ENCODE measurements at regions not wholly inside any gene's neighbourhood (a gene's known extent, or its start where the extent isn't known, plus 50 kb on each side); places are given as distances from the start of the nearest gene placed in this dataset.
"Not testable (repeated sequence)": the region's sequence is repeated elsewhere in the genome, so short reads cannot be mapped to it uniquely, and the experiment has no call there.

DNA sequence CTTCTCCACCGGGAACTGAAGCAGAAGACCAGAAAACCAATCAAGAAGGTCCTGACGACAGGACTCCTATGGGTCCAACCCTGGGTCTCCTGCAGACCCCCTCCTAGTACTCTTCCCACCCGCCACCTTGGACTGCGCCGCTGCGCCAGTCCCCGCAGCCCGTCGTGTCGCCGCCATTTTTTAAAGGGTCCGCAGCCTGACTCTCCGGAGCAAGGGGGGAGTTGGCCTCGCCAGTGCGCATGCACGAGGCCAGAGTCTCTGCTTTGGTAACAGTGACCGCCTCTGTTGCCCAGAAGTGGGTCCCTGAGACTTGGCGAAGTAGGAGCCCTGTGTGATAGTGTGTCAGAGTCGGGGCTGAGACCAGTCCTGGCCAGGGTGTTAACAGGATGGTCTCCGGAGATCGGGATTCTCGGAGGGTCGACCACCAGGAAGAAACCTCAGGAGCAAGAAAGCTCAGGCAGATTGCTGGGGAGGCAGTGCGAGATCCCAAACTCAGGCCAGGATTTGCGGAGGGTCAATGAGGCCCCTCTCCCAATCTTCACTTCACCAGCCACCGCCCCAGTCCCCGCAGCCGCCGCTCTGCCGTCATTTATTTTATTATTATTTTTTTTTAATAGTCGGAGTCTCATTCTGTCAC lies 612.5 kb downstream of the KCNJ18 start:
- Histone ChIP-seq H4K20me1 (no peaks in the 10 kb centered on the region), H3K27ac (no peak overlapping the region)

DNA sequence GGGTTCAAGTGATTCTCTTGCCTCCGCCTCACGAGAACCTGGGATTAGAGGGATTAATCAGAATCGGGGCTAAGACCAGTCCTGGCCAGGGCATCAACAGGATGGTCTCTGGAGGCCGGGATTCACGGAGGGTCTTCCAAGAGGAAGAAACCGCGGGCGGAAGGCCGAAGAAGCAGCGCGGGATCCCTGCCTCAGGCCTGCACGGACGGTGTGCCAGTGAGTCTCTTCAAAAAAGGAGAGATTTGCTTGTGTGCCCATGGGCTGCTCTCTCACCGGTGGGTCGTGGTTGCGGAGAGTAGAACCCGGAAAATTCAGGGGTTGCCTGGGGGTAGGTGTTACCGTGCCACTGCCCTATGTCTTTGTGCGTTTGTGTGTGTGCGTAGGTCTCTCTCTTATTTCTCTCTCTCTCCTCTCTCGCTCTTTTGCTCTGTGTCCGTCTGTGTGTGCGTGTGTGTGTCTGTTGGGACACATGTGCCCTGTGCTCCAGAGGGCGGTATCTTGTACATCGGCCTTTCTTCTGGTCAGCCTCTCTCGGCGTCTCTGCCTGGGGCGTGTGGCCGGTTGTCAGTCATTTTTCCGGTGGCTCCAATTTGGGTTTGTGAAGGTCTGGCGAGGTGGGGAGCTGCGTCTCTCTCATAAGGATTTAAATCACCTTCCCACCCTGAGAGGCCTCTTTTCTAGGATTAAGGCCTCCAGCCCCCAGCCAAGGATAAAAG lies 613.2 kb downstream of the KCNJ18 start:
- no peak for TF ChIP-seq Cebpa-rat (IDR thresholded peaks at IDR 0.05)

More for the DNA sequence above, 612.5 kb downstream of the KCNJ18 start:
- Histone ChIP-seq H3K4me3 (no peak overlapping the region), H3K4me2 (no peak overlapping the region), H3K36me3 (no peaks in the 10 kb centered on the region), H3K9ac (no peak overlapping the region), H3K9me3 (replicated peaks in 1 of 11) (peaks cover 13 to 59% (median 36%) of the 10 kb centered on the region in 11 experiments; a peak in 20 of 22 replicates), H3K27me3 (no peaks in the 10 kb centered on the region), H3K4me1 (no peaks in the 10 kb centered on the region)
- no peak for TF ChIP-seq Cebpa-rat (IDR thresholded peaks at IDR 0.05)

DNA sequence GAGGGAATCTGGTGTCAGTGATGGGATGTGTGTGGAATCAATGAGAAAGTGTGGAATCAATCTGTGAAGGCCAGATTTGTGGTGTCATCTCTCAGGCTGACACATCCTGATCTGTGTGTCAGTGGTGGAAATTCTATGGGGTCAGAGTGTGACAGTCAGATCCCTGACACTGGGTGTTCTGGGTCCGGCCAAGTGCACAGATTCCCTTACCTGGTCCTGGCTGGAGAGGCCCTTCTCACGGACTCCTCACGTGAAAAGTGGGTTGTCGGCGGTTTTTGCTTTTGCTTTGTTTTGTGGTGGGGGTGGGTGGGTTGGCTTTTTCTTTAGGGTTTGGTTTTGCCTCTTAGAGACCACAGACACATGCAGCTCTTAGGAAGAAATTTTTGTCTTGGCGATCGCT lies 618.0 kb downstream of the KCNJ18 start:
- not testable (repeated sequence) for H3K9me3 ChIP-seq (replicated peaks in 1 of 11); H3K4me2 ChIP-seq

More for the DNA sequence above, 613.2 kb downstream of the KCNJ18 start:
- no peaks in the 10 kb centered on the region for H3K36me3 ChIP-seq
- no peak overlapping the region for H3K9ac ChIP-seq
- no peak overlapping the region for H3K27ac ChIP-seq
- no peak overlapping the region for H3K4me2 ChIP-seq
- H4K20me1 ChIP-seq, result no peaks in the 10 kb centered on the region
- H3K27me3 ChIP-seq, result no peaks in the 10 kb centered on the region
- H3K4me1 ChIP-seq, result no peaks in the 10 kb centered on the region
- H3K4me3 ChIP-seq, result no peak overlapping the region
- peaks cover 11 to 52% (median 29%) of the 10 kb centered on the region in 11 experiments; a peak in 20 of 22 replicates for H3K9me3 ChIP-seq (replicated peaks in 1 of 11)

DNA sequence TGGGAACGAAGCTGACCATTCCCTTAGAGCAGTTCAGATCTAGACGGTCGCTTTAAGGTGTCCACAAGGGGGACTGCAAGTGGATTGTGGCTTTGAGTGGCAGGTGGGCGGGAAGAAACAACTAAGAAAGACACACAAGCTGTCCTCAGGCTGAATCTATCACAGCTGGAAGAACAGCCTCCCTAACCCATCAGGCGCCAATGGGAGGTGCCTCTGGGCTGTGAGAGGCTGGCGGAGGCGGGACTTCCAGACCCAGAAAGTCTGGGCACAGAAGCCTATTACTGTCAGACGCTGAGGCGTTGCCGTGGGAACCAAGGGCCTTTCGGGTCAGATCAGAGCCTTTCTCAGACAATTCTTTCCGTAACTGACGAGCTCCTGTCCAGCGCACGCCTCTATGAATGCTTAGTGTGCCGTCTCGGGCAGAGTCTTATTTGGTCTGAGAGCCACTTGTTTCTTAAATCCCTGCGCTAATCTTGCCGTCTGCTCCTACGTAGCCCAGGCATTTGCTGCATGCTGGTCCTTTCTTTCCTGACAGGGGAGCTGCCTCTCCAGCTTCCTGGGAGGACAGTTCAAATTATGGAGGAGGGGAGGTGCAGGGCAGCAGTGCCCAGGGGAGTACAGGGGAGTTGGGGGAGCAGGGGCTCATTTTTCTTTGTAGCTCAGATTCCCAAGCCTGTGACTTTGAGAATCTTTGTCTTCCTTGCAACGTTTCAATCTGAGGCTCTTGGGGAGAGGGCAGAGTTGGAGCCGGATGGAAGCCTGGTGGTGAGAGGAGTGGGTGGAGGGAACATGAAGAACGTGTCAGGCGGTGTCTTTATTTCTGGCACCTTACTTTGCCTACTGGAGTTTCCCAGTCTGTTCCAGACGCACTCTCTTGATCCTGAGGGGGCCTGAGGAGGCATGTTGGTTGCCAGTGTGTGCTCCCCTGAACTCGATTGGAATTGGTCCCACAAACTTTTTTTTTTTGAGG lies 618.7 kb downstream of the KCNJ18 start:
- no peak overlapping the region for H3K27ac ChIP-seq
- H3K4me1 ChIP-seq, result no peaks in the 10 kb centered on the region
- TF ChIP-seq Cebpa-rat (IDR thresholded peaks at IDR 0.05), result no peak
- no peak overlapping the region for H3K4me2 ChIP-seq
- H3K9ac ChIP-seq, result no peak overlapping the region
- H3K27me3 ChIP-seq, result no peaks in the 10 kb centered on the region
- no peak overlapping the region for H3K4me3 ChIP-seq
- H4K20me1 ChIP-seq, result no peaks in the 10 kb centered on the region
- no peaks in the 10 kb centered on the region for H3K36me3 ChIP-seq
- H3K9me3 ChIP-seq (replicated peaks in 1 of 11), result no peaks in the 10 kb centered on the region

More for the DNA sequence above, 618.0 kb downstream of the KCNJ18 start:
- H3K9ac ChIP-seq, H3K36me3 ChIP-seq, H3K27ac ChIP-seq, H3K4me1 ChIP-seq, H4K20me1 ChIP-seq, H3K4me3 ChIP-seq, H3K27me3 ChIP-seq: not testable (repeated sequence)

DNA sequence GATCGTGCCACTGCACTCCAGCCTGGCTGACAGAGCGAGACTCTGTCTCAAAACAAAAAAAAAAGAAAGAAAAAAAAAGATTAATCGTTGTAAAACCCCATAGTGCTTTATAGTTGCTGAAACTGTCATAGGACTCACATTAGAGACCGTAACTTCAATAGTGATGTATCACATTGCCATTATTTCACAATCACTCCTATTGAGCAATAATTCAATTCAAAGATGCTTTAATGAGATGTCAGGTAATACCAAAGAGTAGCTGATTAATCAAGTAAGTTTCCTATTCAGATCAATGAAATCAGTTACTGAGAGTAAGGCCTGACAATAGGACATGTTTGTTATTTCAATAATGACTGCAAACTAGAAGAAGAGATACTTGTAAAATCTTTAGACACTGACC lies 628.7 kb downstream of the KCNJ18 start:
- H3K9ac ChIP-seq; H3K4me2 ChIP-seq; H3K4me3 ChIP-seq; H3K9me3 ChIP-seq (replicated peaks in 1 of 11); H3K27ac ChIP-seq; H4K20me1 ChIP-seq; H3K4me1 ChIP-seq; H3K36me3 ChIP-seq; H3K27me3 ChIP-seq: not testable (repeated sequence)

DNA sequence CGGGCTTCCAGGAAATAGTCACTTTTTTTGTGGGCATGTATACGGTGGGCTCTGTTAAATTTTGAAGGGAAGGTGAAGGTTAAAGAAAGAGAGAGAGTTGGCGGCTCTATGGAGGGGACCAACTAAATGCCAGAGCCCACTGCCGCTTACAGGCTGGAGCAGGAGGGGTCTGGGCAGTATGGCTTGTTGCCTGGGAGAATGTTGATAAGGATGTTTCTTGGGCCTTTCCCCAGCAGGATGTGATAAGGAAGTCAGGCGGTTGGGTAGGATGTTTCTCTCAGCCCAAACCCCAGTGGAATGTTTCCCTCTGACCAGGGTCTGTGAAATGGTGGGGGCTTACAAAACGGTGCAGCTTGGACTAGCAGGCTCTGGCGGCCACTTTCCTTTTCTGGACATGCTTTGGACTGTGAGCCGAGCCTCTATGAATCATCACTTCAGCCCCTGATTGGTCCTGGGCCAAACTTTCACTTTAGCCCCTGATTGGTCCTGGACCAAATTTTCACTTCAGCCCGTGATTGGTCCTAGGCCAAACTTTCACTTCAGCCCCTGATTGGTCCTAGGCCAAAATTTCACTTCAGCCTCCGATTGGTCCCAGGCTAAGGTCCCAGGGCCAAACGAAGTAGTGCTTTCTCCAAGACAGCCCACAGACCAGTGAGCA lies 630.7 kb downstream of the KCNJ18 start:
- not testable (repeated sequence) for H3K4me2 ChIP-seq; H4K20me1 ChIP-seq; H3K9ac ChIP-seq; H3K4me3 ChIP-seq; H3K36me3 ChIP-seq; H3K27me3 ChIP-seq; H3K9me3 ChIP-seq (replicated peaks in 1 of 11); H3K4me1 ChIP-seq; H3K27ac ChIP-seq

DNA sequence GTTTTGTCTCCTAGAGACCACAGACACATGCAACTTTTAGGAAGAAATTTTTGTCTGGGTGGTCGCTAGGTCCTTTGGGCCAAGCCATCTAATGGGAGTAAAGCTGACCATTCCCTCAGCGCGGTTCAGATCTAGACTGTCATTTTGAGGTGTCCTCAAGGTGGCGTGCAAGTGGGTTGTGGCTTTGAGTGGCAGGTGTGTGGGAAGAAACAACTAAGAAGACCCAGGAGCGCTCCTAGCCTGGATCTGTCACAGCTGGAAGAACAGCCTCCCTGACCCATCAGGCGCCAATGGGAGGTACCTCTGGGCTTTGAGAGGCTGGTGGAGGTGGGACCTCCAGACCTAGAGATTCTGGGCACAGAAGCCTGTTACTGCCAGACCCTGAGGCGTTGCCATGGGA lies 645.1 kb downstream of the KCNJ18 start:
- 0 out of 22 replicates have a peak, but pooled peaks cover 0 to 10% (median 0%) of the 10 kb centered on the region in 11 experiments for H3K9me3 ChIP-seq (replicated peaks in 1 of 11)
- TF ChIP-seq Cebpa-rat (IDR thresholded peaks at IDR 0.05), result no peak
- H3K4me3 ChIP-seq, result no peak overlapping the region
- H3K36me3 ChIP-seq, result no peaks in the 10 kb centered on the region
- no peak overlapping the region for H3K9ac ChIP-seq
- no peaks in the 10 kb centered on the region for H4K20me1 ChIP-seq
- H3K27ac ChIP-seq, result no peak overlapping the region
- H3K27me3 ChIP-seq, result no peaks in the 10 kb centered on the region
- H3K4me2 ChIP-seq, result no peak overlapping the region
- no peaks in the 10 kb centered on the region for H3K4me1 ChIP-seq

DNA sequence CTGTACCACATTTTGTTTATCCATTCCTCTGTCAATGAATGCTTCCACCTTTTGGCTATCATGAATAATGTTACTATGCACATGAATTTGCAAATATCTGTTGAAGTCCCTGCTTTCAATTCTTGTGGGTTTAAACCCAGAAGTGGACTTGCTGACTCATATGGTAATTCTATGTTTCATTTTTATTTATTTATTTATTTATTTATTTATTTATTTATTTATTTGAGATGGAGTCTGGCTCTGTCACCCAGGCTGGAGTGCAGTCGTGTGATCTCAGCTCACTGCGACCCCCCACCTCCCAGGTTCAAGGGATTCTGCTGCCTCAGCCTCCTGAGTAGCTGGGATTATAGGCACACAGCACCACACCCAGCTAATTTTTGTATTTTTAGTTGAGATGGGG lies 664.3 kb downstream of the KCNJ18 start:
- H3K9ac ChIP-seq; H3K4me3 ChIP-seq; H3K9me3 ChIP-seq (replicated peaks in 1 of 11); H4K20me1 ChIP-seq; H3K27ac ChIP-seq; H3K36me3 ChIP-seq; H3K4me2 ChIP-seq; H3K4me1 ChIP-seq; H3K27me3 ChIP-seq: not testable (repeated sequence)

DNA sequence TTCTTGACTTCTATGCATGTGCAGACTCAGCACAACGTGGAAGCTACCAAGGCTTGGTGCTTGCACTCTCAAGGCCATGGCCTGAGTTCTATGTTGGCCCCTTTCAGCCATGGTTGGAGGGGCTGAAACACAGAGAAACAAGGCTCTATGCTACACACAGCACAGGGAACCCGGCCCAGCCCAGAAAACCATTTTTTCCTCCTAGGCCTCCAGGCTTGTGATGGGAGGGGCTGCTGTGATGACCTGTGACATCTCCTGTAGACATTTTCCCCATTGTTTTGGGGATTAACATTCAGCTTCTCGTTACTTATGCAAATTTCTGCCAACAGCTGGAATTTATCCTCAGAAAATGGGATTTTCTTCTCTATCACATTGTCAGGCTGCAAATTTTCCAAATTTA lies 678.7 kb downstream of the KCNJ18 start:
- not testable (repeated sequence) for H3K4me1 ChIP-seq, H3K4me3 ChIP-seq, H3K27me3 ChIP-seq, H4K20me1 ChIP-seq, H3K27ac ChIP-seq, H3K4me2 ChIP-seq, H3K36me3 ChIP-seq, H3K9ac ChIP-seq
- H3K9me3 ChIP-seq (replicated peaks in 1 of 11), result peaks cover 18 to 34% (median 23%) of the 10 kb centered on the region in 11 experiments; a peak in 21 of 22 replicates

All from BLaER1 treated with 17β-estradiol and CSF1 and Interleukin-3, amounts not matched to agents 10 nM and 100 nM (cell line).